Ecto neural progenitor cell (in vitro differentiated cells): ENCODE measurements at regions not wholly inside any gene's neighbourhood (a gene's known extent, or its start where the extent isn't known, plus 50 kb on each side); places are given as distances from the start of the nearest gene placed in this dataset.
"Not testable (repeated sequence)": the region's sequence is repeated elsewhere in the genome, so short reads cannot be mapped to it uniquely, and the experiment has no call there.

Source experiments
- DNase-seq: peaks from one replicate; pipeline ENCODE4 v3.0.0-alpha.2; 2018; ENCODE audit warnings: low spot score

DNA sequence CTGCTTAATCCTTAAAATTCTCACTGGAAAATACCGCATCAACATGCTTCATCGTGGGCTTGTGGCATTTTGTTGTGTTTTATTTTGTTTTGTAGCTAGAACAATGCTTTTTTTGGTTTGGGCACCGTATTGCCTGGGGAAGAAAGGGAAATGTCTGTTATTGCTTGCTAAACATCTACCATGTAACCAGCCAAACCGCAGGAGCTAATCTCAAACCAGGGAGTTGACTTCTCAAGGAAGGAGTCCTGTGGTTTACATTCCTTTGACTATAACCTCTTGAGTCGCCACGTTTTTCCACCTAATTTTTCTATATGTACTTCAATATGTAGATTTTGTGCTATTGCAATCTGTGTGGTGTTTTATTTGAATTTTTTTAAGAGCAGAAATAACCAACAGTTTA, 593.5 kb upstream of the SOX9 start:
- DNase-seq: no peak

DNA sequence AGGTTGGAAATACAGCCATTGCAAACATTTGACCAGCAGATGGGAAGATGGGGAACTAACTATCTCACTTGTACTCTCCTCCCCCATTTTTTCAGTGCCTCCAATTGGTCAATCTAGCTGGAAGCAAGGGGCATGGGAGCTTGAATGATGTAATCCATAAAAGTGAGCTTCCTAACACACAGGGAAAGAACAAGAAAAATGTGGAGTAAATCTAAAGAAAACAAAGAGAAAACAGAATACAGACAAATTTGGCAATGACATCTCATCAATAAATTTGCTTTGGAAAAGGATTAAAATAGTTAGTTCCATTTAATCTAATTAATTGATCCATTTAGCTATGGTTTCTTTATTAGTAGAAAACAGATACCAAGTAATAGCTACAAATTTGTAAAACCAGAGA, 592.6 kb upstream of the SOX9 start:
- no peak for DNase-seq

DNA sequence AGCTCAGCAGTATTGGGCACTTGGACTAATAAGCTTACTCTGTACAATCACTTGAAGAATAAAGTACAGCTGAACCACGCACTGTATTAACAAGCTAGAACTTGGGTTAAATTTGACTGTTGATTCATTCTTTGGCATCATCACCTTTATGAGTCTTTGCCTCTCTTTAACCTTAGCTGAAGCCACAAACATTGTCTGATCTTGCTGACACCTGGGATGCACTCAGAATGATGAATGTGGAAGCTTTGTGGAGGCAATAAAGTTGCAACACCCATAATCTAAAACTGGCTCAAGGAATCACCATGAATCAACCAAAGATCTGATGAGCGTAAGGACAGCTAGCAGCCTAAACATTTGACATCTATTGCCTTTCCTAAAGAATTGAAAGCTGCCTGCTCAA, 590.6 kb upstream of the SOX9 start:
- DNase-seq: no peak

DNA sequence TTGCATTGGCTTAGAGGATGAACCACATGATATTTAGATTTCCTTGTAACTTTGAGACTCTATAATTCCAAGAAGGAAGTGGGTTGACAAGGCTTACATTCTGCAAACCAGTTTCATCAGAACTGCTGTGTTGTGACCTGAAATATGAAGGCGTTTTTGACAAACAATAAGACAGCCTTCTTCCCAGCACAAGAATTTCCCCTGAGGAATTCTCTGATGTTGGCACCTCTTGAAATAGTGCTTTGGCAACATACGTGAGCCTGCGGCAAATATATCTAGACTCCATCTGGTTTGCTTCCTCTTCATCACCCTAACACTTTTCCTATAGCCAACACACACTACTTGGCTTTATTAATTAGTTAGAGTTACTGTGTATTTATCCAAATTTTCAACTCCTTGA, 585.5 kb upstream of the SOX9 start:
- DNase-seq: no peak

DNA sequence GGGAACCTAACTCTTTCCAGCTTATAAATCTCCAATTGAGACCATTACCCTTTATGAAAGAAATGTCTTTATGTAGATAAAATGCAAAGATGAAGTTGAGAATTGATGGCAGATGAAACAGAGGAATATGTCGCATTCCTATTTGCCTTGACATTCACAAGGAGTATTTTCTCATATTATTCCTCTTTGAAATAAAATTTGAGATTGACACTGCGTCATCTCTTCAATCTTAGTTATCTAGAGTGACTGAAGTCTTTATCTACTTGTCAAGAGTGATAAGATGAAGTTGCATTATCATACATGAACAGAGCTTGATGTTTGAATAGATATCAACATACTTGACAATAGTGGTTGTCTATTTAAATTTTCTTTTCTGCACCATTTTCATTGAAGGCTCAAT, 574.4 kb upstream of the SOX9 start:
- DNase-seq: no peak

DNA sequence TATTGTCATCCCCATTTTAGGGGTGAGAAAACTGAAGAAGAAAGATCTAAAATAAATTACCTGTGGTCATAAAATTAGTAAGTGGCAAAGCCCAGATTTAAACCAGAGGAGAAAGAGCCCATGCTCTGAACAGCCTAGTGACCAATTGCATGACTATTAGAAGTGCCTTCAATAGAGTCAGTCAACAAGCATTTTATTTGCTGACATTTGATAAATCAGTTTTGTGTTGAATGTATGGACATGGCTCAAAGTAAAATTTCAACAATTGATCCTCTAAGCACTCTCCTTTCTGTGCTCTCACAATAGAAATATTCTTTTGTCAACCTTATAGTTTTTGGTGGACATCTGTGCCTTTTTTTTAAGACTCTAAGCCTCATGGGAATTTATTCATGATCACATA, 572.9 kb upstream of the SOX9 start:
- no peak for DNase-seq

DNA sequence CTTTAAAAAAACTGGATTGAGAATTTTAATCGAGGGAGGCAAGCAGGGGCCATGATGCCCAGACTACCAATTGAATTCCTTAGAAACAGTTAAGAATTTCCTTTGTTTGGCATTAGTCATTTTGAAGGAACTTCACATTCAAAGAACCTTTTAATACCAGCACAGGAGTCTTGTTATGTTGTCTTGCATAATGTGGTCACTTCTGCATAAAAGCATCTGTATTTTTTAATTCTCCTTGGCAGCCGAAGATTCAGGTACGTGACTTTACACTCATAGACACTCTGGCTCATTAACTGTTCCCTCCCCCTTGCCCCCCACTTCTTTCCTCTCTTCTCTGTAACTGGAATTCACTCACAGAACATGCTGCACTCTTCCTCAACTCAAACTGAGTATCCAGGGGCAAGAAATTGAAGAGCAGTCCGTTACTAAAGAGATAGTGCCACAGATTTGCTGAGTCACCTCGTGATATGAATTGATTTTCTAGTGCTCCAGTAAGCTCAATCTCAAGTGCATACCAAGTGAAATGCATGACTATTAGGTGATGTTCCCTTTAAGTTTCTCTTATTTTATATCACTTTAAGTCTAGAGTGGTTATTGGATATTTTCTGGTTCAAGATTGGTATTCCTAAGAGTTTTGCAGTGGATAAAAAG, 572.2 kb upstream of the SOX9 start:
- DNase-seq: no peak

DNA sequence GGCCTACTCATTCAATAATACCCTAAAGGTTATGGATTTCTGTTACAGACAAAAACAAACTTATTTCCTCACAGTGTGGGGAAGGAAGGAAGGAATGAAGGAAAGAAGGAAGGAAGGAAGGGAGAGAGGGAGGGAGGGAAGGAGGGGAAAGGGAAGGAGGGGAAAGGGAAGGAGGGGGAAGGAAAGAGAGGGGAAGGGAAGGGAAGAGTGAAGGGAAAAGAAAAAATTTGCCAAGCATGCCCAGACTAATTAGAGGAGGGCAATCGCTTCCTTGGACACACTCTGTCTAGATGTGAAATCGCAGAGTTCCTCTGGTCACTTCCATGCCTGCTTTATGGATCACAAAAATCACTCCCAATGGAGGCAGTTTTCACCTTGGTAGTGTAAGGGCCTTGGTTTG, 570.1 kb upstream of the SOX9 start:
- DNase-seq: no peak

DNA sequence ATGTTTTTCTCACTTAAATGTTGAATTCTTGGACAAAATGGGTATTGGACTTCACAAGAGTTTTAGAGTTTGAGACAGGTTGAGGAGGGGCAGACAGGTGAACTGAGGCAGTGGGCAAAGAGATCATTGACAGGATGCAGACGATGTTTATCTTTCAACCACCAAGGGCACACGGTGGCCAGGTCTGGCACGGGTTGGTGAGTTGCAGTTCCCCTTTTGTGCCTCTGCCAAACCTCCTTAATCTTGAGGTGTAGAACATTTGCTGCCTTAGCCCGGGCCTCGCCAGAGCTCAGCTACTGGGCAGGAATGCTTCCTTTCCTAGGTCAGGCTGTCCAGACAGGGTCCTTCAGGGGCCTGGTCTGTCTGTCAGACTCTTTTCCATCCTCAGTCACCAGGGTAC, 567.4 kb upstream of the SOX9 start:
- no peak for DNase-seq

DNA sequence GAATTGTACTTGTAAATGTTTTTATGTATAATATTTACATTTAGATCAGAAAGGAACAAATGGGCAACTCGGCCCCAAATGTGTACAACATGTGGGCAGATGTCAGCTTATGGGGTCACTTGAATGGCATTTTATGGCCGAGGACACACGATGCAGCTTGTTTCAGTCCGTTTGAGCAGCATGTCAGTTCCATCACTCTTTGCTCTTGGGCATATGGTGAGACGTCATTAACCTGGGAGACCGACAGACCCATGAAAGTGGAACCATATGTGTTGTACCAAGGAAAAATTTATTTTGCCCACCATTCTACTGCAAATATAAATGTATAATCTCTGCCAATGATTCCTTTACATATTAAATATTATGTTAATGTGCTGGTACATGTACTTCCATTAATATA, 561.9 kb upstream of the SOX9 start:
- DNase-seq: no peak

DNA sequence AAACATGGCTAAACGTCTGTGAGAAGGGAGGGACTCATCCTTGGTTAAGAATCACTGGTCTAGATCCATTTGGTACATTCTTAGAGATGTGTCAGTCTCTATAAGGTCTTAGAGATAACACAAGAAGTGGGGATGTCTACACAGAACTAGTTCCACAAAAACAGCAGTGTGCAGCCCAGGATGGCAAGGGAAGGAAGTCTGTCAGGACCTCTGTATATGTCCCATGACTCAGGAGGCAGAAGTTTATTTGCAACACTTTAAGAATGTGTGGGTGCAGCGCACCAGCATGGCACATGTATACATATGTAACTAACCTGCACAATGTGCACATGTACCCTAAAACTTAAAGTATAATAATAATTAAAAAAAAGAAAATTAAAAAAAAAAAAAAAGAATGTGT, 548.5 kb upstream of the SOX9 start:
- no peak for DNase-seq

DNA sequence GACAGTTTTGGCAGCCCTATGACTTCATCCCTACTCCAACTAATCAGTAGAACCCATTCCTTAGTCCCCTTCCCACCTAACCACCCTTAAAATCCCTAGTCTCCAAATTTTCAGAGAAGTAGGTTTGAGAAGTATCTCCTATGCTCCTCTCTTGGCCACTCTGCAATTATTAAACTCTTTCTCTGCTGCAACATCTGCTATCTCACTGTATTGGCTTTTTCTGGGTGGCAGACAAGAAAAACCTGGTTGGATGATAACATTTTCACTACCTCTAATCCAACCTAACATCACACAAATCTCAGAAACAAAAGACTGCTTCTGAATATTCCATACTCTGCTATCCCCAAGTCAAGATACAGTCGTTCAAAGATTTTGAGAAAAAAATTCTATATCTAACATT, 542.4 kb upstream of the SOX9 start:
- DNase-seq: no peak

DNA sequence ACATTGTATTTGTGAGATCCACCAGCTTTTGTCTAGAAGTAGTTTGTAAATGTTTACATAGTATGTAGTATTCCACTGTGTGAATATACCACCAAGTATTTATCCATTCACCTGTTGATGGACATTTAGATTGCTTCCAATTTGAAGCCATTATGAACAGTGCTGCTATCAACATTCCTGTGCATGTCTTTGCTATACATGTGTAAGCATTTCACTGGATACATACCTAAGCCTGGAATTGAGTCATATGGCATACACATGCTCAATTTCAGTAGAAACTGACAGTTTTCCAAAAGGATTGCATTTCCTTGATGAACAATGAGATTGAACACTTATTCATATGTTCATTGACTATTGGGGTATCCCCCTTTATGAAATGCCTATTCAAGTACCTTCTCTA, 540.6 kb upstream of the SOX9 start:
- no peak for DNase-seq

DNA sequence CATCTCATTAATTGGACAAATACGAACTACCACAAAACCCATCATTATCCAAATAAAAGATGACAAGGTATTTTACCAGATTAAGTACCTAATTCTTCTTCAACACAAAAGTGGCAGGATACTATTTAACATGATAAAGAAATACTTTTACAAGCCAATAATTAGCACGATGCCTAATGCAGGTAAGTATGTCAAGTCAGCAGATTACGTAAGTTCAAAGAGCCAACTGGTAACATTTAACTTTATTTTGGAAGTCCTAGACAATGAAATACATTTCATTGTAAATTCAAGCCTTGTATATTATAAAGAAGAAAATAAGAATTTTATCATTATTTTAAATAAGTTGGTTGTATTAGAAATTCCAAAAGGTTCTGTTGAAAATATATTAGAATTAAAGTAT, 535.3 kb upstream of the SOX9 start:
- no peak for DNase-seq

DNA sequence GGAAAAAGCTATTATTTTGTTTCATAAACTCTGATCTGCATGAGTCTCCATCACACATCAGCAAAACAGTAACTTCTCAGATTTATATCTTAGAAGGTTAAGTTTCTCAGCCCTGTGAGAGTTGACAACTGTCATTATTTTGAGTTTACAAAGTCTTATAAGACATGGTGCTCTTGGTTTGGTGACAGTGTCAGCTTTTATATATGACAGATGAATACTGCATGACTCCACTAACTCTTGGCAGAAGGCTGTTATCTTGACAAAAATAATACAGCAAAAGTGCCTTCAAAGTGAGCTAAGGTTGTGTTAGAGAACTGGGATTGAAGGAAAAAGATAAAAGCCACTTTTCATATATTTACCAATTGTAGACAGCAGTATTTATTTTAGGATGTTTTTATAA, 528.4 kb upstream of the SOX9 start:
- no peak for DNase-seq

DNA sequence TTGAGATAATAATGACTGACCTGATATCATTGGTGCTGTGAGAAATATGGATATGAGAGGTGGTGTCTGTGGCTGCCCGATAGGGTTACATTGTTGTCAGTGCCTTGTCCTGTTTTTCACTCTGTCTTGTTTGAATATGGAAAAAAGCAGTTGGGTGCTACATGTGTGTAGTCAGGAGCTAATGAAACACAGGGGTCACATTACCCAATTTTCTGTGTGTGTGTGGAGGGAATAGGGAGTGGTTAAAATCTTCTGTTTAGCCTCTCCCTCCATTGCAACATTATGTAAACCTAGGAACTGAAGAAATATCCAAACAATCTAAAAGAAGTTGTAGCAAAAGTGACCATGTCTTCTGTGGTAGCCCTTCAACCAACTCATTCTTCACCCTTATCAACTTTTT, 527.7 kb upstream of the SOX9 start:
- DNase-seq: no peak

DNA sequence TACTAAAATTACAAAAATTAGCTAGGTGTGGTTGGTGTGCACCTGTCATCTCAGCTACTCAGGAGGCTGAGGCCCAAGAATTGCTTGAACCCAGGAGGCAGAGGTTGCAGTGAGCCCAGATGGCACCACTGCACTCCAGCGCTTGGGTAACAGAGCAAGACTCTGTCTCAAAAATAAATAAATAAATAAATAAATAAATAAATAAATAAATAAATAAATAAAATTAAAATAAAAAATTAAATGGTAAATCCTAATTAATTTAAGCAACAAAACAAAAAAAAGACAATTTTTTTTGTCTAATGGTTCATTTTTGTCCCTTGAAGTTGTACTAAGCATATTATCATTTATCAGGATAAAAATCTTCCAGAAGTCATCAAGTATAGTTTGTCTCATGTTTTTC, 521.2 kb upstream of the SOX9 start:
- DNase-seq: not testable (repeated sequence)

DNA sequence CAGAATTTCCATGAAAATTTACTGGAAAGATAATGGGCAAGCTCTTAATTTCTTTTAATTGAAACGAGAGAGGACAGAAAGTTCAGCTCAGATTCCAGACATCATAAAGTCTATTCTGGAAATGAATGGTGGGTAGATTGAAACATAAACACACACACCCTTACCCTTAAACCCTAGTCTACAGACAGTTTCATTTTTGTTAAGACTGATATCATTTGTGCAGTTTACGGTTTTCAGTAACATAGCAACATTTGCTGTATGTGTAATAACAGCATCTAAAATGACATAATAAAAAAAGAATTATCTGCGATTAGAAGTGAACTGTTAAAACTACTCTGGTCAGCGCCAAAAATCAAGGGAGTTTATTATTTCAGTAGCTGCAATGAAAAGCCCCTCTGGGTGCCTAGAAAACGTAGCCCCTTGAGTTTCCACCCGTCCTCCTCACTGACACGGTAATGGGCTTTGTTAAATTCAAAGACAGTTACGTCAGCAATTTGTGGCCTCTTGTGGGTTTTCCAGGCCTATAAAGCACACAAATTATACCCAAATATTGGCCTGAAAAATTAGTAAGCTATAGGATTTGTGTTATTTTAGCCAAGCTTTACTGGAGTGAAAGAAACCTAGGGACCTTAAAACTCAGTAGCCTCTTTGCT, 520.6 kb upstream of the SOX9 start:
- no peak for DNase-seq

DNA sequence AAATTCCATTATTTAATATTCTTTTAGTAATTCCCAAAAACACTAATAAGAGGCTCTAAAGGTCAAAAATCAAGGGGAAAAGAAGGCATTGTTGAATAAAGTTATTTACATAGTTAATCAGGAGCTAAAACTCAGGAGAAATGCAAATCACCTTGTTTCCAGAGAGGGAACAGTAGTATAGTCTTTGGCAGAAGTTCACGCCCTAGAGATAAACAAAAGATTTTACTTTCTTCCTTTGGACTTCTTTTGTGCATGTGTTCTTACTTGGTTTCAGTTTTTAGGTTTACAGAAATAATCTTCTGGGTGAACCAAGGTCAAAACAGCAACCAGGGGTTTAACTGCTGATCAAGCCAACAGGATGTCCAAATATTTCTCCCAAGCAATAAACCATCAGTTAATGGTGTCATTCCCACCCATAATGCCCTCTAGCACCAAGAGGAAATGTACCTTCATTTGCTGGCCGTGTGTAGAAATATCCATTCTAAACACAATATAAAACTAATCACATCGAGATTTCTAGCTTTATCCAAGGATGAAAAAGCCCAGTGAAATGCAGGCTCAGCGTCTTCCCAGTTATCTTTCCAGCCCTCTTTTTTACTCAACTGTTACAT, 518.8 kb upstream of the SOX9 start:
- DNase-seq: no peak

DNA sequence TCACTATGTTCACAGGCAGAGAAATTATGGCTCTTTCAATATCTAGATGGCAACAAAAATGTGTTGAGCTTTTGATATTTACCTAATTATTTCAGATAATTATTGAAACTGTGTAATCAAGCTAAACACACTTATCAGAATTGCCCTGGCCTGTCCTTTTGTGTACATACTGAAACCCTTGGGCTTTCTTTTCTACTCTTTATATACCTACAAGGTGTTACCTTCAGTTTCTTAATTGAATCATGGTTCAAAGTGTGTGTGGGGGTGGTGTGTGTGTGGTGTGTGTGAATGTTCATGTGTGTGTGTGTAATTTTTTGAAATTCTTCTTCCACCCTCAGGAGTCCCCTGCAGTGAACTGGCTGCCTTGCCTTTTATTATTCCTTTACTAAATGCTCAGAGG, 506.8 kb upstream of the SOX9 start:
- DNase-seq: no peak

DNA sequence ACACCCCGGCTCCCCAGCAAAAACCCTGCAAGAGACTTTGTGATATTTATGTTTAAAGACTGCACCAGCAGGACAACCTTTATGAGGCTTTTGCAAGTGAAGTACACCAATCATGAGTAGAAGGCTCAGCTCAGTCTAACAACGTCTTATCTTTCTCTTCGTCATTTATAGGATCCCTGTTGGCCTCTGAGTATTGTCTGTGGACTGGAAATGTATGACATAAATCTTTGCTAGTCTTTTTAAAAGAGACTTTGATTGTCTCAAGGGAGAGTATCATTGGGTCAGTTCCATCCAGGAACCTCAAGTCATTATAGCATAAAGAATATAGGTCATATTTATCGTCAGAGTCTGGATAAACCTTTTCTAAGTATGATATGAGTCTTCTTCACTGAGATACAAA, 505.0 kb upstream of the SOX9 start:
- DNase-seq: no peak

DNA sequence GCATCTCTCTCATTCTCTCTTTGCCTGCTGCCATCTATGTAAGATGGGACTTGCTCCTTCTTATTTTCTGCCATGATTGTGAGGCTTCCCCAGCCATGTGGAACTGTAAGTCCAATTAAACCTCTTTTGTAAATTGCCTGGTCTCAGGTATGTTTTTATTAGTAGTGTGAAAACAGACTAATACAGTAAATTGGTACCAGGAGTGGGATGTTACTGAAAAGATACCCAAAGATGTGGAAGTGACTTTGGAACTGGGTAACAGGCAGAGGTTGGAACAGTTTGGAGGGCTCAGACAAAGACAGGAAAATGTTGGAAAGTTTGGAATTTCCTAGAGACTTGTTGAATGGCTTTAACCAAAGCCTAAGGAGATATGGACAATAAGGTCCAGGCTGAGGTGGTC, 503.1 kb upstream of the SOX9 start:
- not testable (repeated sequence) for DNase-seq

DNA sequence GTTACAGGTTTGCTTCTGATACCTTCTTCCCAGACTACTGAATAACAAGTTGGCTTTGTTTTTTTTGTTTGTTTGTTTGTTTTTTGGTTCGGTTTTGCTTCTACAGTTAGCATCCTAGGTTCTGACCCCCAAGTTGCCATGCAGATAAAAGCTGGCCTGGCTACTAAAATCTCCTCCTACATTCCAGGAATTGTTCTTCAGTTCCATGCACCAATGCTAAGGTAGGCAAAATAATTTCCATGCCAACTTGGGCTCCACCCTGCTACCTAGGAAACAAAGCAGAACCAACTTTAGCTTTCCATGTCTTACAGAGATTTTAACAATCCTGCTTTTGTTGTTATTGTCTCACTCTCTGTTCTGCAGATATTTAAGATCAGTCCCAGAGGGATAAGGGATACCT, 495.5 kb upstream of the SOX9 start:
- no peak for DNase-seq

DNA sequence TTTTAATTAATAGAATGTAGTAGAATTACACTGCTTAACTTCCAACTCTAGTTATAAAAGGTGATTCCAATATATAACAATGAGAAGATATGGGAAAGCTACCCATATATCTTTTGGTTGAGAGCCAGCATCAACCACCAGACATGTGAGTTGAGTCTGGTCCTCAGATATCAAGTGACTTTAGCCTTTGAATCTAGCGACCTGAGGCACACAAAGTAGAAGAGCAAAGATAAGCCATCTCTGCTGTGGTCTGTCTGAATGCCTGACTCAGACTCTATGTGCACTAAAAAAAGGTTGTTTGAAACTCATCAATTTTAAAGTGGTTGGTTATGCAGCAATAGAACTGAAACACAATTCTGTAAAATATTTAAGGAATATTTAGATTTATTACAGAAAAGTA, 492.5 kb upstream of the SOX9 start:
- no peak for DNase-seq
